ENCODE measurements at regions not wholly inside any gene's neighbourhood (a gene's known extent, or its start where the extent isn't known, plus 50 kb on each side); places are given as distances from the start of the nearest gene placed in this dataset.

DNA sequence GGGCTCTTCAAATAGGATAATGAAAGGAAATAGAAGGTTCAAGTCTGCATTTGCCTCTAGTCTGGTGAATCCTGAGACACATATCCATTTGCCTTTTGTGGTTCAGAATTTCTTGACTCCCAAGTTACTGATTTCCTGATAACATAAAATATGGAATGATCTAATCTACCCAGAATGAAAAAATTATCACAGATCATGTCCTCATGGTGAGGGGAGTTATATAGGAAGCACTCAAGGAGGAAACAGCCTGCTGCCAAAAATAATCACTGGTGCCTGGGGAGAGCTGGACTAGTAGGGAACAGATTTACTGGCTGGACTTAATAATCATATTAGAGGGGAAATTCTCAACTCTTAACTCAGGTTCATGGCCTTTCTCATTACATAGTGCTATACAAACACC, 95.5 kb upstream of the STK17B start:
- TF ChIP-seq TARDBP (IDR thresholded peaks at IDR 0.05) (no peak), NFRKB (IDR thresholded peaks at IDR 0.05) (no peak), FOXM1 (IDR thresholded peaks at IDR 0.05; ENCODE audit: borderline replicate concordance) (no peak)

Data from HEK293T (cell line).